ENCODE measurements at regions not wholly inside any gene's neighbourhood (a gene's known extent, or its start where the extent isn't known, plus 50 kb on each side); places are given as distances from the start of the nearest gene placed in this dataset.
"Not testable (repeated sequence)": the region's sequence is repeated elsewhere in the genome, so short reads cannot be mapped to it uniquely, and the experiment has no call there.

DNA sequence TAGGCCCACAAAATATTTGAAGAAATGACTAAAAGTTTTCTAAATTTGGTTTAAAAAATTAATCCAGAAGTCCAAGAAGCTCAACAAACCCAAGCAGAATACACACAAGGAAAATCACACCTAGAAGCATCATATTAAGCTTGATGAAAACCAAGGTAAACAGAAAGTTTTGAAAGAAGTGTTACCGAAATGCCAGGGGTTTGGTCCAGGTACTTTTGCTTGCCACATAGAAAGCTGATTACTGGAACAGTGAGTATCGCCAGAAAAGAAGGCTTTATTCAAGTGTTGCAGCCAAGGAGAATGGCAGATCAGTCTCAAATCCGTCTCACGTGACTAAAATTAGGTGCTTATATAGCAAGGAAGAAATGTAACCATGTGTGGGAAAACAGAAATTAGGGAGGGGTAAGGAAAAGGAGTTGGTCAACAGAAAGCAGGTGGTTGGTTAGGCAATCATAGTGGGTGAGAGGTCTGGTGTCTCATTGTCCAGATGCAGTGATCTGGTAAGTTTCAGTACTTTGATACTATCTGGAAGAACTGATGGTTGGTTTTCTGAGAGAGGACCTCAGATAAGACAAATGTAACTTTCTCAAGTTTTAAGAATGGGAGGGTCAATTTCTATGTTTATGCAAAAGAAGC lies 96.9 kb upstream of the MYRIP start:
- Histone ChIP-seq H3K4me1 (no peaks in the 10 kb centered on the region), H3K4me3 (no peak overlapping the region), H3K9me3 (no peaks in the 10 kb centered on the region), H3K27ac (no peak overlapping the region), H3K36me3 (no peaks in the 10 kb centered on the region), H3K27me3 (no peaks in the 10 kb centered on the region)
- TF ChIP-seq, protein P1, sequence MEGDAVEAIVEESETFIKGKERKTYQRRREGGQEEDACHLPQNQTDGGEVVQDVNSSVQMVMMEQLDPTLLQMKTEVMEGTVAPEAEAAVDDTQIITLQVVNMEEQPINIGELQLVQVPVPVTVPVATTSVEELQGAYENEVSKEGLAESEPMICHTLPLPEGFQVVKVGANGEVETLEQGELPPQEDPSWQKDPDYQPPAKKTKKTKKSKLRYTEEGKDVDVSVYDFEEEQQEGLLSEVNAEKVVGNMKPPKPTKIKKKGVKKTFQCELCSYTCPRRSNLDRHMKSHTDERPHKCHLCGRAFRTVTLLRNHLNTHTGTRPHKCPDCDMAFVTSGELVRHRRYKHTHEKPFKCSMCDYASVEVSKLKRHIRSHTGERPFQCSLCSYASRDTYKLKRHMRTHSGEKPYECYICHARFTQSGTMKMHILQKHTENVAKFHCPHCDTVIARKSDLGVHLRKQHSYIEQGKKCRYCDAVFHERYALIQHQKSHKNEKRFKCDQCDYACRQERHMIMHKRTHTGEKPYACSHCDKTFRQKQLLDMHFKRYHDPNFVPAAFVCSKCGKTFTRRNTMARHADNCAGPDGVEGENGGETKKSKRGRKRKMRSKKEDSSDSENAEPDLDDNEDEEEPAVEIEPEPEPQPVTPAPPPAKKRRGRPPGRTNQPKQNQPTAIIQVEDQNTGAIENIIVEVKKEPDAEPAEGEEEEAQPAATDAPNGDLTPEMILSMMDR (IDR thresholded peaks at IDR 0.05): no peak
- TF ChIP-seq POLR2A (IDR thresholded peaks at IDR 0.05): no peak
- DNase-seq: no peak
- intact Hi-C loops (cut with DNase I; ENCODE audit: low total_unique reads): no loop called here

DNA sequence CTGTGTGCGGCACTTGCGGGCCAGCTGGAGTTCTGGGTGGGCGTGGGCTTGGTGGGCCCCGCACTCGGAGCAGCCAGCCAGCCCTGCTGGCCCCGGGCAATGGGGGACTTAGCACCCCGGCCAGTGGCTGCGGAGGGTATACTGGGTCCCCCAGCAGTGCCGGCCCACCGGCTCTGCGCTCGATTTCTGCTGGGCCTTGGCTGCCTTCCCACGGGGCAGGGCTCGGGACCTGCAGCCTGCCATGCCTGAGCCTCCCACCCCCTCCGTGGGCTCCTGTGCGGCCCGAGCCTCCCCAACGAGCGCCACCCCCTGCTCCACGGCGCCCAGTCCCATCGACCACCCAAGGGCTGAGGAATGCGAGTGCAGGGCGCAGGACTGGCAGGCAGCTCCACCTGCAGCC lies 96.1 kb upstream of the MYRIP start:
- DNase-seq; H3K4me3 ChIP-seq; H3K4me1 ChIP-seq; H3K9me3 ChIP-seq; intact Hi-C loops (cut with DNase I; ENCODE audit: low total_unique reads); H3K27ac ChIP-seq; H3K36me3 ChIP-seq; H3K27me3 ChIP-seq: not testable (repeated sequence)

DNA sequence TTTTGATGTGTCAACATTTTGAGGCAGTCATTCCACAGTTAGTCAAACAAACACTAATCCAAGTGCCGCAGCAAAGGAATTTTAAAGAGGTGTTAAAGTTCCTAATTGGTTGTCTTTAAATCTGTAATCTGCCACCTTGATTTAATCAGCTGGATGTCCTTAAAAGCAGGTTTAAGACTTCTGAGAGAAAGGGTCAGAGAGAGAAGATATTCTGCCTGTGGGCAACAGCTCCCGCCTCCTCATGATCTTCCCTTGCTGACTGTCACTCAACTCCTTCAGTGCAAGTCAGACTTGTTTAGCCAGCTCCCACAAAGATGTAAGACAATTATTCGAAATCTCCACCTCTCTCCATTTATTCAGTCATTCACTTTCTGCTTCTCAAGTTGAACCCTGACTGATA lies 92.6 kb upstream of the MYRIP start:
- intact Hi-C loops (cut with DNase I; ENCODE audit: low total_unique reads): no loop called here
- H3K27ac ChIP-seq: no peak overlapping the region
- H3K27me3 ChIP-seq: no peaks in the 10 kb centered on the region
- no peaks in the 10 kb centered on the region for H3K4me1 ChIP-seq
- TF ChIP-seq POLR2A (IDR thresholded peaks at IDR 0.05): no peak
- TF ChIP-seq, protein P1 (IDR thresholded peaks at IDR 0.05): no peak
- H3K4me3 ChIP-seq: no peak overlapping the region
- no peak for DNase-seq
- no peaks in the 10 kb centered on the region for H3K36me3 ChIP-seq
- H3K9me3 ChIP-seq: no peaks in the 10 kb centered on the region

- H3K4me1 ChIP-seq: no peaks in the 10 kb centered on the region
- H3K36me3 ChIP-seq: no peaks in the 10 kb centered on the region
- no peaks in the 10 kb centered on the region for H3K9me3 ChIP-seq
- H3K27me3 ChIP-seq: no peaks in the 10 kb centered on the region
- no peak overlapping the region for H3K4me3 ChIP-seq
- intact Hi-C loops (cut with DNase I; ENCODE audit: low total_unique reads): no loop called here
- TF ChIP-seq POLR2A (IDR thresholded peaks at IDR 0.05): no peak
- TF ChIP-seq, protein P1 (IDR thresholded peaks at IDR 0.05): no peak
- H3K27ac ChIP-seq: no peak overlapping the region
- DNase-seq: no peak
These were observed 90.5 kb upstream of the MYRIP start for GRCh38 chr3:39718674-39719595.

DNA sequence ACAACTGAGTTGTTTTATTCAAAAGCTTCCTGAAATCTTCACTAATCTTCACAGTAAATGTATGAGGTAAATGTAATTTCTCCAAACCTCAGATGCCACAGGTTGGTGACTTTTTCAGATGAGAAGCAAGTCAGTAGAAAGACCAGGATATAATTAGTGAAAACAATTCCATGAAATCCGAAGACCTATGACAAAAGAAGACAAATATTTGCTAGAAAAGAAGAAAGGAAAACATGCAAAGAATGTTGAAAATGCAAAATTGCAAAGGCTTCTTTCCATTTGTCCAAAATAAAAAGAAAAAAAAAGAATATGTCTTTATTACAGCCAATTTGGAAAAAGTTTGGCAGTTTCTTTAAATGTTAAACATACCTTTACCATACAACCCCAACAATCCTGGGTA lies 88.3 kb upstream of the MYRIP start:
- no peaks in the 10 kb centered on the region for H3K4me1 ChIP-seq
- no peak overlapping the region for H3K4me3 ChIP-seq
- H3K27me3 ChIP-seq: no peaks in the 10 kb centered on the region
- H3K9me3 ChIP-seq: no peaks in the 10 kb centered on the region
- DNase-seq: no peak
- H3K36me3 ChIP-seq: no peaks in the 10 kb centered on the region
- H3K27ac ChIP-seq: no peak overlapping the region
- TF ChIP-seq, protein P1 (IDR thresholded peaks at IDR 0.05): no peak
- no peak for TF ChIP-seq POLR2A (IDR thresholded peaks at IDR 0.05)
- intact Hi-C loops (cut with DNase I; ENCODE audit: low total_unique reads): no loop called here

Measured in uterus (tissue), 3 donors.